ENCODE measurements at regions not wholly inside any gene's neighbourhood (a gene's known extent, or its start where the extent isn't known, plus 50 kb on each side); places are given as distances from the start of the nearest gene placed in this dataset.

GRCh38 chr13:73662833-73663232 lies 471.4 kb downstream of the KLF12 start:
- Mint-ChIP-seq H3K4me3 (ENCODE audit: unreplicated experiment) (no peak overlapping the region), H3K9me3 (ENCODE audit: unreplicated experiment) (peaks cover 7% of the 10 kb centered on the region)
- CTCF ChIA-PET: no interaction called here

GRCh38 chr13:73661687-73662425 lies 472.3 kb downstream of the KLF12 start:
- H3K9me3 Mint-ChIP-seq (ENCODE audit: unreplicated experiment): peaks cover 7% of the 10 kb centered on the region
- ChIA-PET CTCF (interaction anchor here (0.7 to 1.0 kb wide), 2 partner anchors 10 to 809 kb away, joined by 3 to 5 read pairs; no protein-coding TSS in a partner anchor), POLR2A (no interaction called here)
- no peak for TF ChIP-seq CTCF (IDR thresholded peaks at IDR 0.05; ENCODE audit: unreplicated experiment)
- H3K4me3 Mint-ChIP-seq (ENCODE audit: unreplicated experiment): no peak overlapping the region
- intact Hi-C loops (cut with micrococcal nuclease): no loop called here
- DNase-seq (ENCODE audit: unreplicated experiment): no peak
- H3K36me3 Mint-ChIP-seq (ENCODE audit: insufficient read depth, unreplicated experiment): no peaks in the 10 kb centered on the region
- H3K27ac Mint-ChIP-seq (ENCODE audit: low read depth, unreplicated experiment): no peak overlapping the region
- BruUV-seq (replicated peaks): no TSS peak
- peaks cover 5% of the 10 kb centered on the region for H3K4me1 Mint-ChIP-seq (ENCODE audit: insufficient read depth, unreplicated experiment)
- H3K27me3 Mint-ChIP-seq (ENCODE audit: insufficient read depth, unreplicated experiment): no peaks in the 10 kb centered on the region

More at GRCh38 chr13:73662833-73663232, 471.4 kb downstream of the KLF12 start:
- POLR2A ChIA-PET: interaction anchor here (0.7 kb wide), 1 partner anchor 12 kb away, joined by 4 read pairs; no protein-coding TSS in a partner anchor
- intact Hi-C loops (cut with micrococcal nuclease): no loop called here
- no peak for TF ChIP-seq CTCF (IDR thresholded peaks at IDR 0.05; ENCODE audit: unreplicated experiment)
- Mint-ChIP-seq H3K36me3 (ENCODE audit: insufficient read depth, unreplicated experiment) (no peaks in the 10 kb centered on the region), H3K27me3 (ENCODE audit: insufficient read depth, unreplicated experiment) (no peaks in the 10 kb centered on the region), H3K4me1 (ENCODE audit: insufficient read depth, unreplicated experiment) (peaks cover 5% of the 10 kb centered on the region), H3K27ac (ENCODE audit: low read depth, unreplicated experiment) (no peak overlapping the region)
- no TSS peak for BruUV-seq (replicated peaks)
- DNase-seq (ENCODE audit: unreplicated experiment): no peak

GRCh38 chr13:73661066-73661465 lies 473.1 kb downstream of the KLF12 start:
- H3K27ac Mint-ChIP-seq (ENCODE audit: low read depth, unreplicated experiment): no peak overlapping the region
- intact Hi-C loops (cut with micrococcal nuclease): no loop called here
- TF ChIP-seq CTCF (IDR thresholded peaks at IDR 0.05; ENCODE audit: unreplicated experiment): no peak
- ChIA-PET CTCF (interaction anchor here (1.0 kb wide), 1 partner anchor 10 kb away, joined by 5 read pairs; no protein-coding TSS in a partner anchor), POLR2A (no interaction called here)
- no peak overlapping the region for H3K4me3 Mint-ChIP-seq (ENCODE audit: unreplicated experiment)
- BruUV-seq (replicated peaks): no TSS peak
- peaks cover 5% of the 10 kb centered on the region for H3K4me1 Mint-ChIP-seq (ENCODE audit: insufficient read depth, unreplicated experiment)
- H3K36me3 Mint-ChIP-seq (ENCODE audit: insufficient read depth, unreplicated experiment): no peaks in the 10 kb centered on the region
- no peaks in the 10 kb centered on the region for H3K27me3 Mint-ChIP-seq (ENCODE audit: insufficient read depth, unreplicated experiment)
- peaks cover 7% of the 10 kb centered on the region for H3K9me3 Mint-ChIP-seq (ENCODE audit: unreplicated experiment)
- DNase-seq (ENCODE audit: unreplicated experiment): no peak

GRCh38 chr13:73658639-73659038 lies 475.6 kb downstream of the KLF12 start:
- H3K4me1 Mint-ChIP-seq (ENCODE audit: insufficient read depth, unreplicated experiment): peaks cover 5% of the 10 kb centered on the region
- H3K4me3 Mint-ChIP-seq (ENCODE audit: unreplicated experiment): no peak overlapping the region
- no peak overlapping the region for H3K27ac Mint-ChIP-seq (ENCODE audit: low read depth, unreplicated experiment)
- H3K36me3 Mint-ChIP-seq (ENCODE audit: insufficient read depth, unreplicated experiment): no peaks in the 10 kb centered on the region
- ChIA-PET CTCF (interaction anchor here (0.5 to 0.8 kb wide), 3 partner anchors 550 to 871 kb away, joined by 3 read pairs; no protein-coding TSS in a partner anchor), POLR2A (no interaction called here)
- H3K9me3 Mint-ChIP-seq (ENCODE audit: unreplicated experiment): peaks cover 7% of the 10 kb centered on the region
- DNase-seq (ENCODE audit: unreplicated experiment): no peak
- no peak for TF ChIP-seq CTCF (IDR thresholded peaks at IDR 0.05; ENCODE audit: unreplicated experiment)
- intact Hi-C loops (cut with micrococcal nuclease): no loop called here
- no peaks in the 10 kb centered on the region for H3K27me3 Mint-ChIP-seq (ENCODE audit: insufficient read depth, unreplicated experiment)
- no TSS peak for BruUV-seq (replicated peaks)
